OCI-LY1 (cell line): ENCODE measurements at regions not wholly inside any gene's neighbourhood (a gene's known extent, or its start where the extent isn't known, plus 50 kb on each side); places are given as distances from the start of the nearest gene placed in this dataset.

Experiments
- CTCF ChIP-seq: fragments of 200-600 bp; sonication (generic), shearing (Covaris generic); IDR thresholded peaks from 2 replicates; pipeline ENCODE4 v1.5.1; 2017; ENCODE audit warnings: mild to moderate bottlenecking, antibody characterized with exemption, low read length, moderate library complexity, mixed read lengths
- EZH2 ChIP-seq: fragments of 200-600 bp; sonication (generic), shearing (Covaris generic); IDR thresholded peaks from 2 replicates; pipeline ENCODE4 v1.8.0; 2017; ENCODE audit warnings: borderline replicate concordance, mixed run types, mild to moderate bottlenecking, antibody characterized with exemption, low read length, moderate library complexity, mixed read lengths

- TF ChIP-seq CTCF: no peak
- no peak for TF ChIP-seq EZH2
Measured at GRCh38 chr4:101682946-101683345, 107.6 kb upstream of the BANK1 start.
